Stimulated activated naive CD8-positive, alpha-beta T cell treated with anti-CD3 and anti-CD28 coated beads, Interleukin-15, Interleukin-2, amounts not matched to agents 100 ng/mL and 50 ng/mL, for 24 hours (primary cell): ENCODE measurements at regions not wholly inside any gene's neighbourhood (a gene's known extent, or its start where the extent isn't known, plus 50 kb on each side); places are given as distances from the start of the nearest gene placed in this dataset.

Experiments
- H3K27ac Mint-ChIP-seq: one replicate; pipeline ENCODE4 v1.8.0; 2021; ENCODE audit warnings: mild to moderate bottlenecking, mixed read lengths
- H3K27me3 Mint-ChIP-seq: one replicate; pipeline ENCODE4 v1.8.0; 2021; ENCODE audit warnings: mixed read lengths
- H3K36me3 Mint-ChIP-seq: one replicate; pipeline ENCODE4 v1.8.0; 2021; ENCODE audit warnings: low read depth, mixed read lengths
- H3K4me1 Mint-ChIP-seq: one replicate; pipeline ENCODE4 v1.8.0; 2021; ENCODE audit warnings: low read depth, mixed read lengths
- H3K4me3 Mint-ChIP-seq: one replicate; pipeline ENCODE4 v1.8.0; 2021; ENCODE audit warnings: mild to moderate bottlenecking, mixed read lengths
- H3K9me3 Mint-ChIP-seq: one replicate; pipeline ENCODE4 v1.8.0; 2021; ENCODE audit warnings: mixed read lengths

- Mint-ChIP-seq H3K4me1 (peaks cover 14% of the 10 kb centered on the region), H3K4me3 (no peak overlapping the region), H3K9me3 (no peaks in the 10 kb centered on the region), H3K27ac (no peak overlapping the region), H3K27me3 (no peaks in the 10 kb centered on the region), H3K36me3 (no peaks in the 10 kb centered on the region)
Measured at GRCh38 chr9:690517-691111, 150.9 kb upstream of the DMRT1 start.

GRCh38 chr9:691825-692400 lies 149.6 kb upstream of the DMRT1 start:
- no peaks in the 10 kb centered on the region for H3K36me3 Mint-ChIP-seq
- peaks cover 14% of the 10 kb centered on the region for H3K4me1 Mint-ChIP-seq
- no peak overlapping the region for H3K4me3 Mint-ChIP-seq
- H3K27me3 Mint-ChIP-seq: no peaks in the 10 kb centered on the region
- no peak overlapping the region for H3K27ac Mint-ChIP-seq
- no peaks in the 10 kb centered on the region for H3K9me3 Mint-ChIP-seq

GRCh38 chr9:692636-693129 lies 148.8 kb upstream of the DMRT1 start:
- H3K27me3 Mint-ChIP-seq: no peaks in the 10 kb centered on the region
- no peaks in the 10 kb centered on the region for H3K36me3 Mint-ChIP-seq
- H3K9me3 Mint-ChIP-seq: no peaks in the 10 kb centered on the region
- no peak overlapping the region for H3K27ac Mint-ChIP-seq
- peaks cover 14% of the 10 kb centered on the region for H3K4me1 Mint-ChIP-seq
- H3K4me3 Mint-ChIP-seq: no peak overlapping the region

- H3K9me3 Mint-ChIP-seq: no peaks in the 10 kb centered on the region
- H3K4me3 Mint-ChIP-seq: no peak overlapping the region
- H3K36me3 Mint-ChIP-seq: no peaks in the 10 kb centered on the region
- H3K27ac Mint-ChIP-seq: peak overlapping the region; percentile 0
- H3K27me3 Mint-ChIP-seq: no peaks in the 10 kb centered on the region
- peaks cover 14% of the 10 kb centered on the region for H3K4me1 Mint-ChIP-seq
Measured at GRCh38 chr9:693201-694091, 148.1 kb upstream of the DMRT1 start.

- no peak overlapping the region for H3K27ac Mint-ChIP-seq
- no peaks in the 10 kb centered on the region for H3K36me3 Mint-ChIP-seq
- H3K9me3 Mint-ChIP-seq: no peaks in the 10 kb centered on the region
- H3K4me3 Mint-ChIP-seq: no peak overlapping the region
- H3K27me3 Mint-ChIP-seq: no peaks in the 10 kb centered on the region
- H3K4me1 Mint-ChIP-seq: peaks cover 14% of the 10 kb centered on the region
Measured at GRCh38 chr9:694092-694402, 147.4 kb upstream of the DMRT1 start.

- no peaks in the 10 kb centered on the region for H3K36me3 Mint-ChIP-seq
- no peak overlapping the region for H3K4me3 Mint-ChIP-seq
- H3K4me1 Mint-ChIP-seq: peaks cover 14% of the 10 kb centered on the region
- H3K27me3 Mint-ChIP-seq: no peaks in the 10 kb centered on the region
- H3K27ac Mint-ChIP-seq: no peak overlapping the region
- H3K9me3 Mint-ChIP-seq: no peaks in the 10 kb centered on the region
Measured at GRCh38 chr9:694403-695154, 146.9 kb upstream of the DMRT1 start.

GRCh38 chr9:695252-695651 lies 146.2 kb upstream of the DMRT1 start:
- Mint-ChIP-seq H3K9me3 (no peaks in the 10 kb centered on the region), H3K4me3 (no peak overlapping the region), H3K4me1 (peaks cover 14% of the 10 kb centered on the region), H3K27me3 (no peaks in the 10 kb centered on the region), H3K27ac (no peak overlapping the region), H3K36me3 (no peaks in the 10 kb centered on the region)

GRCh38 chr9:696332-697323 lies 144.9 kb upstream of the DMRT1 start:
- H3K9me3 Mint-ChIP-seq: no peaks in the 10 kb centered on the region
- peaks cover 14% of the 10 kb centered on the region for H3K4me1 Mint-ChIP-seq
- H3K4me3 Mint-ChIP-seq: no peak overlapping the region

GRCh38 chr9:698276-698675 lies 143.2 kb upstream of the DMRT1 start:
- H3K27ac Mint-ChIP-seq: no peak overlapping the region
- no peaks in the 10 kb centered on the region for H3K27me3 Mint-ChIP-seq

More at GRCh38 chr9:696332-697323, 144.9 kb upstream of the DMRT1 start:
- no peaks in the 10 kb centered on the region for H3K27me3 Mint-ChIP-seq
- H3K27ac Mint-ChIP-seq: no peak overlapping the region
- H3K36me3 Mint-ChIP-seq: no peaks in the 10 kb centered on the region

GRCh38 chr9:698954-699353 lies 142.5 kb upstream of the DMRT1 start:
- Mint-ChIP-seq H3K4me3 (no peak overlapping the region), H3K36me3 (no peaks in the 10 kb centered on the region), H3K27me3 (no peaks in the 10 kb centered on the region), H3K27ac (no peak overlapping the region), H3K9me3 (no peaks in the 10 kb centered on the region), H3K4me1 (peaks cover 5% of the 10 kb centered on the region)

More at GRCh38 chr9:698276-698675, 143.2 kb upstream of the DMRT1 start:
- Mint-ChIP-seq H3K36me3 (no peaks in the 10 kb centered on the region), H3K4me3 (no peak overlapping the region), H3K9me3 (no peaks in the 10 kb centered on the region), H3K4me1 (peaks cover 12% of the 10 kb centered on the region)

GRCh38 chr9:699396-699795 lies 142.1 kb upstream of the DMRT1 start:
- Mint-ChIP-seq H3K27me3 (no peaks in the 10 kb centered on the region), H3K9me3 (no peaks in the 10 kb centered on the region), H3K4me3 (no peak overlapping the region), H3K27ac (no peak overlapping the region), H3K4me1 (peaks cover 5% of the 10 kb centered on the region), H3K36me3 (no peaks in the 10 kb centered on the region)

- no peak overlapping the region for H3K4me3 Mint-ChIP-seq
- no peak overlapping the region for H3K27ac Mint-ChIP-seq
- no peaks in the 10 kb centered on the region for H3K36me3 Mint-ChIP-seq
- no peaks in the 10 kb centered on the region for H3K4me1 Mint-ChIP-seq
- H3K27me3 Mint-ChIP-seq: no peaks in the 10 kb centered on the region
- no peaks in the 10 kb centered on the region for H3K9me3 Mint-ChIP-seq
Measured at GRCh38 chr9:700365-701282, 140.9 kb upstream of the DMRT1 start.

- H3K27ac Mint-ChIP-seq: no peak overlapping the region
- peaks cover 16% of the 10 kb centered on the region for H3K4me1 Mint-ChIP-seq
- peaks cover 4% of the 10 kb centered on the region for H3K27me3 Mint-ChIP-seq
- H3K36me3 Mint-ChIP-seq: no peaks in the 10 kb centered on the region
- H3K4me3 Mint-ChIP-seq: no peak overlapping the region
- H3K9me3 Mint-ChIP-seq: no peaks in the 10 kb centered on the region
Measured at GRCh38 chr9:703392-703791, 138.1 kb upstream of the DMRT1 start.
